Activated B cell treated with CpG ODN at 0.5 μM for 24 hours (primary cell): ENCODE measurements at regions not wholly inside any gene's neighbourhood (a gene's known extent, or its start where the extent isn't known, plus 50 kb on each side); places are given as distances from the start of the nearest gene placed in this dataset.

Source experiments
- ATAC-seq: fragments of 200-7000 bp; cut with Tn5 transposase; one replicate; pipeline ENCODE4 v1.10.0; 2021; ENCODE audit warnings: low read depth, mild to moderate bottlenecking, moderate library complexity
- CTCF ChIA-PET: fragments of 350-600 bp; sonication (Branson Sonifier 250); formaldehyde crosslinking; loops from one replicate; lab custom pipeline; 2021; ENCODE audit warnings: antibody characterized with exemption; lab: Charles Lee
- POLR2A ChIA-PET: fragments of 350-600 bp; sonication (Branson Sonifier 250); formaldehyde crosslinking; loops from one replicate; lab custom pipeline; 2021; ENCODE audit warnings: antibody characterized with exemption; lab: Charles Lee
- DNase-seq: peaks from one replicate; pipeline ENCODE4 v3.0.0; 2022
- H3K27ac Mint-ChIP-seq: one replicate; pipeline ENCODE4 v1.8.0; 2020; ENCODE audit warnings: mixed read lengths
- H3K27me3 Mint-ChIP-seq: one replicate; pipeline ENCODE4 v1.8.0; 2021; ENCODE audit warnings: mixed read lengths
- H3K36me3 Mint-ChIP-seq: one replicate; pipeline ENCODE4 v1.8.0; 2021; ENCODE audit warnings: low read depth, mixed read lengths
- H3K4me1 Mint-ChIP-seq: one replicate; pipeline ENCODE4 v1.8.0; 2021; ENCODE audit warnings: mixed read lengths
- H3K4me3 Mint-ChIP-seq: one replicate; pipeline ENCODE4 v1.8.0; 2020; ENCODE audit warnings: mild to moderate bottlenecking, mixed read lengths
- H3K9me3 Mint-ChIP-seq: one replicate; pipeline ENCODE4 v1.8.0; 2020; ENCODE audit warnings: mixed read lengths
- intact Hi-C: fragments of 100-400 bp; cut with micrococcal nuclease; formaldehyde crosslinking; loops from one replicate; pipeline ENCODE4 v1.15.1; 2024
- TF ChIP-seq, protein P1 (sequence below): fragments of 200-600 bp; IDR thresholded peaks from one replicate; pipeline ENCODE4 v1.8.0; 2022; ENCODE audit warnings: antibody characterized with exemption, mild to moderate bottlenecking

DNA sequence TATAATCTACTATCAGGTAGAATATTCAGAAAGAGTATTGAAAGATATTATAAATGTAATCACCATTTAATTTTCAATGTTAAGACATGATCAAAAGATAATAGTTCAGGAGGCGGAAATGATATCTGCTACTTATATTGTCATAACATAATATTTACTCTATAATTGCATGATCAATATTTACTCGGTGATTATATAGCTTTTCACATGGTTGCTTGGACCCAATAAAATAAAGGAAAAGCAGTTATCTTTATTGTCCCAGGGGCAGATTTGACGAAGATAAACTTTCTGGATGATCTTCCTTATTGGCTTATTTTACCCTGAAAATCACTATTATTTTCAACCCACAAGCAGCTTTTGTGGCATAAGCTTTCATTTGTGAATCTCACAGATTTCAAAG lies 350.4 kb downstream of the HACE1 start:
- POLR2A ChIA-PET = no interaction called here
- CTCF ChIA-PET = interaction anchor here (1.1 kb wide), 1 partner anchor 16 kb away, joined by 4 read pairs; no protein-coding TSS in a partner anchor
- Mint-ChIP-seq H3K27me3 (no peaks in the 10 kb centered on the region), H3K4me1 (no peaks in the 10 kb centered on the region), H3K9me3 (no peaks in the 10 kb centered on the region), H3K4me3 (no peak overlapping the region), H3K27ac (no peak overlapping the region), H3K36me3 (no peaks in the 10 kb centered on the region)
- ATAC-seq = no peak
- intact Hi-C loops = no loop called here
- DNase-seq = no peak
- TF ChIP-seq, protein P1, sequence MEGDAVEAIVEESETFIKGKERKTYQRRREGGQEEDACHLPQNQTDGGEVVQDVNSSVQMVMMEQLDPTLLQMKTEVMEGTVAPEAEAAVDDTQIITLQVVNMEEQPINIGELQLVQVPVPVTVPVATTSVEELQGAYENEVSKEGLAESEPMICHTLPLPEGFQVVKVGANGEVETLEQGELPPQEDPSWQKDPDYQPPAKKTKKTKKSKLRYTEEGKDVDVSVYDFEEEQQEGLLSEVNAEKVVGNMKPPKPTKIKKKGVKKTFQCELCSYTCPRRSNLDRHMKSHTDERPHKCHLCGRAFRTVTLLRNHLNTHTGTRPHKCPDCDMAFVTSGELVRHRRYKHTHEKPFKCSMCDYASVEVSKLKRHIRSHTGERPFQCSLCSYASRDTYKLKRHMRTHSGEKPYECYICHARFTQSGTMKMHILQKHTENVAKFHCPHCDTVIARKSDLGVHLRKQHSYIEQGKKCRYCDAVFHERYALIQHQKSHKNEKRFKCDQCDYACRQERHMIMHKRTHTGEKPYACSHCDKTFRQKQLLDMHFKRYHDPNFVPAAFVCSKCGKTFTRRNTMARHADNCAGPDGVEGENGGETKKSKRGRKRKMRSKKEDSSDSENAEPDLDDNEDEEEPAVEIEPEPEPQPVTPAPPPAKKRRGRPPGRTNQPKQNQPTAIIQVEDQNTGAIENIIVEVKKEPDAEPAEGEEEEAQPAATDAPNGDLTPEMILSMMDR = no peak

DNA sequence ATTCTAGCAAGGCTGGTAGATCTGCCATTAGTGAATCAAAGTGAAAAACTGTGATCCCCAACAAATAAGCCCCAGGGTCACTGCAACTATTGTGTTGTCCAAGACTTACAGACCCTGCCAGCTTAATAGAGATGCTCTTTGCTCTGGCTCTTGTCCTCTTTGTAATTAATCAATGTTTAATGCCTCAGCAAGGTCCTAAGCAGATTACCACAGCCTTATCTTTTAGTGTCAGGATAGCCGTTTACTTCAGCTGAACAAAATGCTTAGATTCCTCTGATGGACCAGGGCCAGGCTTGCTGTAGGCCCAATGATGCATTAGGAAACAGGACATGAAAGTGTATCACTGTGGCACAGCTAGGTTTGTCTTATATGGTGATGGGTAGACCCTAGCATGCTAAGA lies 353.3 kb downstream of the HACE1 start:
- Mint-ChIP-seq H3K9me3 (no peaks in the 10 kb centered on the region), H3K4me3 (no peak overlapping the region), H3K36me3 (no peaks in the 10 kb centered on the region), H3K4me1 (no peaks in the 10 kb centered on the region), H3K27ac (no peak overlapping the region), H3K27me3 (no peaks in the 10 kb centered on the region)
- ChIA-PET CTCF (no interaction called here), POLR2A (no interaction called here)
- intact Hi-C loops = no loop called here
- ATAC-seq (no peak), DNase-seq (no peak)
- TF ChIP-seq, protein P1 = no peak

DNA sequence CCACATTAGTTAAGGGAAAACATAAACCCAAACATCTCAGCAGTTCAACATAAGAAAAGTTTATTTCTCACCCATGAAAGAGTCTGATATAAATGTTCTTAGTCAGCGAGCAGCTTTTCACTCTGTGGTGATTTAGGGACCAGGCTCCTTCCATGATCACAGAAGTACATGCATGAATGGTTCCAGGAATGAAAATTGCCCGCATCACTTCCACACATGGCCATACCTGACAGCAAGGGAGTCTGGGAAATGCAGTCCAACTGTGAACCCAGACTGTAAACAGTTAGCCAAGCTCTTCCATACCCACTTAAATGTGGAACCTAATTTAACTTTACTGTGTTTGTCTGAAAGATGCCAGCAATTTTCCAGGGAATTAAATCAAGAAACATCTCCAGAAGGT lies 353.9 kb downstream of the HACE1 start:
- intact Hi-C loops = no loop called here
- ATAC-seq (no peak), DNase-seq (no peak)
- POLR2A ChIA-PET = no interaction called here
- Mint-ChIP-seq H3K36me3 (no peaks in the 10 kb centered on the region), H3K27me3 (no peaks in the 10 kb centered on the region), H3K9me3 (no peaks in the 10 kb centered on the region), H3K4me1 (no peaks in the 10 kb centered on the region), H3K4me3 (no peak overlapping the region), H3K27ac (no peak overlapping the region)
- TF ChIP-seq, protein P1 = no peak
- CTCF ChIA-PET = no interaction called here

DNA sequence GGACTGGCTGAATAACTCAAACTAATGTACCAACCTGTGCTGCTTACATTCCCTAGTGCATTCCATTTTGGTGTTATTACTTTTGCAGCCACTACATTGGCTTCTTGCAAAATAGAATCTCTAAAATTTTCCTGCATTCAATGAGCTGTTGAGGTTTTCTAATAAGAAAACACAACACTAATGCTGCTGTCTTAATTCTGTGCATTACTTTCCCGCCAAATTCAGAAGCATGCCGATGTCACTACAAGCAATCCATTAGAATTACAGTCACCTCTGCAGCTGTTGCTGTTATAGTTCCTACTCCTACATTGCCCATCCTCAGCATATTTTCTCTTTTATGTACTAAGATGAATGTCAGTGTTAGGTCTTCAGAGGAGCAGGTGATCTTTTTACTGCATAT lies 359.5 kb downstream of the HACE1 start:
- TF ChIP-seq, protein P1 = no peak
- Mint-ChIP-seq H3K9me3 (no peaks in the 10 kb centered on the region), H3K36me3 (no peaks in the 10 kb centered on the region), H3K4me3 (no peak overlapping the region), H3K27ac (no peak overlapping the region), H3K4me1 (no peaks in the 10 kb centered on the region), H3K27me3 (no peaks in the 10 kb centered on the region)
- POLR2A ChIA-PET = no interaction called here
- DNase-seq (no peak), ATAC-seq (no peak)
- intact Hi-C loops = no loop called here
- CTCF ChIA-PET = no interaction called here

DNA sequence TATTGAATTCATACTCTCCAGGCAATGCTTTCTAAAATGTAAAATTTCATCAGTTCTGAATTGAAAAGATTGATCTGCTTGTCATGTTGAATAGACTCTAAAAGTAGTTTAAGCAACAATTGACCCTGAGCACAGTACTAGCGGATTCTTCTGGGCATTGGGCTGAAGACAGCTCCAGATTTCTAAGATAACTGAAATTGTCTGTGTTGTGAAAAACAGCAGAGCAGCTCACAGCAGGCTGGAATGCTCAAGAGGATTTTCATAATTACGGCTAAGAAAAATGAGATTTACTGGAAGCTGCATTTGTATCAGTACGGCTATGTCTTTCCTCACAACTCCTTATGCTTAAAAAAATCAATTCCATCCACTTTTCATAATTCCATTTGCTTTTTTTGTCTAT lies 373.7 kb downstream of the HACE1 start:
- H3K4me3 Mint-ChIP-seq = no peak overlapping the region

More for the DNA sequence above, 373.7 kb downstream of the HACE1 start:
- ChIA-PET POLR2A (no interaction called here), CTCF (no interaction called here)
- H3K9me3 Mint-ChIP-seq = no peaks in the 10 kb centered on the region
- no peaks in the 10 kb centered on the region for H3K36me3 Mint-ChIP-seq
- no peak for DNase-seq
- intact Hi-C loops = no loop called here
- TF ChIP-seq, protein P1 = no peak
- no peaks in the 10 kb centered on the region for H3K27me3 Mint-ChIP-seq
- H3K27ac Mint-ChIP-seq = no peak overlapping the region
- no peak for ATAC-seq
- H3K4me1 Mint-ChIP-seq = no peaks in the 10 kb centered on the region
